HepG2 (cell line): ENCODE measurements at regions not wholly inside any gene's neighbourhood (a gene's known extent, or its start where the extent isn't known, plus 50 kb on each side); places are given as distances from the start of the nearest gene placed in this dataset.

Source experiments
- ATAD3A ChIP-seq: sonication (generic); formaldehyde crosslinking; IDR thresholded peaks from 2 replicates; pipeline ENCODE4 v1.4.0; 2020; ENCODE audit warnings: missing genetic modification reagents
- ATF4 ChIP-seq, 2 experiments: fragments of 450-650 bp in 1 of 2; sonication (generic) in 1 of 2; formaldehyde crosslinking; IDR thresholded peaks; 2 replicates each; pipeline versions ENCODE4 v1.5.0 to v1.8.0; 2020 to 2022; ENCODE audit warnings: mild to moderate bottlenecking in 1 of 2, missing genetic modification reagents in 1 of 2
- CHCHD3 ChIP-seq: sonication (generic); formaldehyde crosslinking; IDR thresholded peaks from 2 replicates; pipeline ENCODE4 v1.8.0; 2022; ENCODE audit warnings: mild to moderate bottlenecking, missing genetic modification reagents, moderate library complexity
- ERF ChIP-seq: IDR thresholded peaks from 2 replicates; pipeline ENCODE4 v1.6.1; 2018; ENCODE audit warnings: missing biosample characterization, missing genetic modification reagents
- FOXC1 ChIP-seq: sonication (generic); formaldehyde crosslinking; IDR thresholded peaks from 2 replicates; pipeline ENCODE4 v1.8.0; 2022; ENCODE audit warnings: mild to moderate bottlenecking, missing genetic modification reagents, borderline replicate concordance
- HDAC1 ChIP-seq: sonication (generic); formaldehyde crosslinking; IDR thresholded peaks from 2 replicates; pipeline ENCODE4 v1.5.1; 2020; ENCODE audit warnings: mild to moderate bottlenecking, missing genetic modification reagents
- JUND ChIP-seq: sonication (generic); formaldehyde crosslinking; IDR thresholded peaks from 2 replicates; pipeline ENCODE4 v1.8.0; 2022; ENCODE audit warnings: mild to moderate bottlenecking, missing genetic modification reagents
- KAT8 ChIP-seq: IDR thresholded peaks from 2 replicates; pipeline ENCODE4 v1.6.1; 2016; ENCODE audit warnings: missing genetic modification reagents, missing compliant biosample characterization
- KDM2A ChIP-seq: sonication (generic); formaldehyde crosslinking; IDR thresholded peaks from 2 replicates; pipeline ENCODE4 v1.4.0; 2020; ENCODE audit warnings: low read depth, missing genetic modification reagents, borderline replicate concordance
- MIER2 ChIP-seq: IDR thresholded peaks from 2 replicates; pipeline ENCODE4 v1.6.1; 2016; ENCODE audit warnings: missing biosample characterization, missing genetic modification reagents
- MYNN ChIP-seq: sonication (generic); formaldehyde crosslinking; IDR thresholded peaks from 2 replicates; pipeline ENCODE4 v1.4.0; 2020; ENCODE audit warnings: mild to moderate bottlenecking, low read depth, missing genetic modification reagents
- NFYC ChIP-seq: IDR thresholded peaks from 2 replicates; pipeline ENCODE4 v1.6.1; 2016; ENCODE audit warnings: missing genetic modification reagents, missing compliant biosample characterization
- PHF8 ChIP-seq: sonication (generic); formaldehyde crosslinking; IDR thresholded peaks from 2 replicates; pipeline ENCODE4 v1.5.0; 2020; ENCODE audit warnings: missing genetic modification reagents
- POGZ ChIP-seq: sonication (generic); formaldehyde crosslinking; IDR thresholded peaks from 2 replicates; pipeline ENCODE4 v1.4.0; 2020; ENCODE audit warnings: mild to moderate bottlenecking, missing genetic modification reagents
- RBAK ChIP-seq: sonication (generic); formaldehyde crosslinking; IDR thresholded peaks from 2 replicates; pipeline ENCODE4 v1.5.1; 2020; ENCODE audit warnings: mild to moderate bottlenecking, missing genetic modification reagents
- SMYD3 ChIP-seq: sonication (generic); formaldehyde crosslinking; IDR thresholded peaks from 2 replicates; pipeline ENCODE4 v1.8.1; 2023; ENCODE audit warnings: mild to moderate bottlenecking, missing genetic modification reagents
- SOX5 ChIP-seq: IDR thresholded peaks from 2 replicates; pipeline ENCODE4 v1.6.1; 2016; ENCODE audit warnings: borderline replicate concordance
- TBX2 ChIP-seq: sonication (generic); formaldehyde crosslinking; IDR thresholded peaks from 2 replicates; pipeline ENCODE4 v1.5.0; 2020; ENCODE audit warnings: missing genetic modification reagents, mild to moderate bottlenecking, borderline replicate concordance
- TMF1 ChIP-seq: sonication (generic); formaldehyde crosslinking; IDR thresholded peaks from 2 replicates; pipeline ENCODE4 v1.8.1; 2022; ENCODE audit warnings: low read depth, missing genetic modification reagents
- TSC22D2 ChIP-seq: sonication (generic); formaldehyde crosslinking; IDR thresholded peaks from 2 replicates; pipeline ENCODE4 v1.5.1; 2020; ENCODE audit warnings: missing genetic modification reagents, mild to moderate bottlenecking, borderline replicate concordance
- ZFP37 ChIP-seq: sonication (generic); formaldehyde crosslinking; IDR thresholded peaks from 2 replicates; pipeline ENCODE4 v1.4.0; 2020; ENCODE audit warnings: missing genetic modification reagents, borderline replicate concordance
- ZNF101 ChIP-seq: sonication (generic); formaldehyde crosslinking; IDR thresholded peaks from 2 replicates; pipeline ENCODE4 v1.4.0; 2020; ENCODE audit warnings: mild to moderate bottlenecking, low read depth, missing genetic modification reagents, borderline replicate concordance
- ZNF138 ChIP-seq: sonication (generic); formaldehyde crosslinking; IDR thresholded peaks from 2 replicates; pipeline ENCODE4 v1.5.0; 2020; ENCODE audit warnings: mild to moderate bottlenecking, low read depth, missing genetic modification reagents
- ZNF230 ChIP-seq: sonication (generic); formaldehyde crosslinking; IDR thresholded peaks from 2 replicates; pipeline ENCODE4 v1.4.0; 2020; ENCODE audit warnings: mild to moderate bottlenecking, missing genetic modification reagents
- ZNF251 ChIP-seq: sonication (generic); formaldehyde crosslinking; IDR thresholded peaks from 2 replicates; pipeline ENCODE4 v1.9.0; 2021; ENCODE audit warnings: mild to moderate bottlenecking, missing genetic modification reagents
- ZNF383 ChIP-seq: sonication (generic); formaldehyde crosslinking; IDR thresholded peaks from 2 replicates; pipeline ENCODE4 v1.4.0; 2020; ENCODE audit warnings: missing genetic modification reagents, mild to moderate bottlenecking, borderline replicate concordance
- ZNF589 ChIP-seq: sonication (generic); formaldehyde crosslinking; conservative IDR thresholded peaks from 2 replicates; pipeline ENCODE4 v1.8.0; 2022; ENCODE audit warnings: mild to moderate bottlenecking, moderate library complexity, missing genetic modification reagents
- ZNF788 ChIP-seq: sonication (generic); formaldehyde crosslinking; IDR thresholded peaks from 2 replicates; pipeline ENCODE4 v1.5.0; 2020; ENCODE audit warnings: mild to moderate bottlenecking, missing genetic modification reagents, borderline replicate concordance
- ZSCAN31 ChIP-seq: sonication (generic); formaldehyde crosslinking; IDR thresholded peaks from 2 replicates; pipeline ENCODE4 v1.5.0; 2020; ENCODE audit warnings: low read depth, mild to moderate bottlenecking, missing genetic modification reagents
- TF ChIP-seq, protein P1 (sequence below): sonication (generic); IDR thresholded peaks from 2 replicates; pipeline ENCODE4 v1.6.1; 2016; ENCODE audit warnings: low read depth, borderline replicate concordance

- TF ChIP-seq JUND (CRISPR knock-in tag) (peak; percentile 34; the same call in 1 of the 2 replicates), KDM2A (peak; percentile 81), SMYD3 (peak; percentile 72; the same call in 1 of the 2 replicates), ZNF251 (CRISPR knock-in tag) (no peak), ZNF230 (CRISPR knock-in tag) (no peak), HDAC1 (peak; percentile 59; the same call in 1 of the 2 replicates), TMF1 (peak; percentile 86), ERF (CRISPR knock-in tag) (peak; percentile 62; the same call in 1 of the 2 replicates), TSC22D2 (CRISPR knock-in tag) (peak; percentile 85; the same call in 1 of the 2 replicates), CHCHD3 (CRISPR knock-in tag) (no peak), FOXC1 (CRISPR knock-in tag) (0 out of 2 replicates have a peak, but pooled peaks have one; percentile 76), KAT8 (CRISPR knock-in tag) (peak; percentile 76), TBX2 (peak; percentile 57; the same call in 1 of the 2 replicates), ZNF788 (CRISPR knock-in tag) (peak; percentile 68; the same call in 1 of the 2 replicates), NFYC (CRISPR knock-in tag) (0 out of 2 replicates have a peak, but pooled peaks have one; percentile 16), ZNF383 (CRISPR knock-in tag) (no peak), ZFP37 (no peak), ATAD3A (no peak), POGZ (CRISPR knock-in tag) (peak; percentile 45; the same call in 1 of the 2 replicates), ZNF101 (CRISPR knock-in tag) (no peak), ZNF138 (no peak), SOX5 (peak; percentile 50; the same call in 1 of the 2 replicates), MYNN (CRISPR knock-in tag) (no peak), ZNF589 (CRISPR knock-in tag) (0 out of 2 replicates have a peak, but pooled peaks have one; percentile 36), RBAK (CRISPR knock-in tag) (no peak), ATF4 (CRISPR knock-in tag; IDR thresholded peaks at IDR 0.05) (0 out of 4 replicates have a peak, but pooled peaks of 1 of the 2 experiments have one; percentile 49), PHF8 (peak; percentile 41; the same call in 1 of the 2 replicates), MIER2 (CRISPR knock-in tag) (0 out of 2 replicates have a peak, but pooled peaks have one; percentile 10), ZSCAN31 (CRISPR knock-in tag) (peak; percentile 26; the same call in 1 of the 2 replicates)
- TF ChIP-seq, protein P1, sequence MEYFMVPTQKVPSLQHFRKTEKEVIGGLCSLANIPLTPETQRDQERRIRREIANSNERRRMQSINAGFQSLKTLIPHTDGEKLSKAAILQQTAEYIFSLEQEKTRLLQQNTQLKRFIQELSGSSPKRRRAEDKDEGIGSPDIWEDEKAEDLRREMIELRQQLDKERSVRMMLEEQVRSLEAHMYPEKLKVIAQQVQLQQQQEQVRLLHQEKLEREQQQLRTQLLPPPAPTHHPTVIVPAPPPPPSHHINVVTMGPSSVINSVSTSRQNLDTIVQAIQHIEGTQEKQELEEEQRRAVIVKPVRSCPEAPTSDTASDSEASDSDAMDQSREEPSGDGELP = peak; percentile 37; the same call in 1 of the 2 replicates
Measured at GRCh38 chr7:36084485-36085091, 68.5 kb upstream of the EEPD1 start (continued).
